Amygdala (tissue), 56 donors: ENCODE measurements at regions not wholly inside any gene's neighbourhood (a gene's known extent, or its start where the extent isn't known, plus 50 kb on each side); places are given as distances from the start of the nearest gene placed in this dataset.

ENCODE experiments used
- DNase-seq, 56 donors: peaks; one replicate each; lab custom pipeline; 2025; lab: John Stamatoyannopoulos, UW

DNA sequence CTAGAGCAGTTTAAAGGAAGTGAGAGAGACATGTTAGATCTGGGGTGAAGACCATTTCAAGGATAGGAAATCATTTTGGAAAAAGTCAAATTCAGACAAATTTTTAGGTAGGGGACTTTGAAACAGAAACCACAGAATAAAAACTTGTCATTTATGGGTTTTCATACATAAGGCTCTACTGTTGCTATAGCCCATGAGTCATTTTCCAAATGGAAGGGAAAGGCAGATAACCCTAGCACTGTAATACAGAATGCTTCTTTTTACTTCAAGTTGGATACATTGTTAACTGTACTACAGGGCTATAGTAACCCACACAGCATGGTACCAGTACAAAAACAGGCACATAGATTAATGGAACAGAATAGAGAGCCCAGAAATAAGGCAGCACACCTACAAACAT lies 455.4 kb downstream of the EBF1 start:
- DNase-seq: no peak

DNA sequence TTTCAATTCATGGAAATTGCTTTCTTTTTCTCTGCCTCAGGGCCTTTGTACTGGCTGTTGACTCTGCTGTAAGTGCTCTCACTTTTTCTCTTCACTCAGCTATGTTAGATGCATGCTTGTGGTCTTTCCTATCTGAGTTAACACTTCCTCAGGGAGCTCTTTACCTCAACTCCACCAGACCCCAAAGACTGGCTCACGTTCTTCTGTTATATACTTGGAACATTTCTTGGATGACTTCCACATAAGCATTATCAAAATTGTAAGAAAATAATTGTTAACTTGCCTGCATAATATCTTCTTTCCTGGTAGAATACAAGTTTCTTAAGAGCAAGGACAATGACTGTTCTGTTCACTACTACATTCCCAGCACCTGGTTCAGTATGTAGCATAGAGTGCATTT lies 455.9 kb downstream of the EBF1 start:
- no peak for DNase-seq

DNA sequence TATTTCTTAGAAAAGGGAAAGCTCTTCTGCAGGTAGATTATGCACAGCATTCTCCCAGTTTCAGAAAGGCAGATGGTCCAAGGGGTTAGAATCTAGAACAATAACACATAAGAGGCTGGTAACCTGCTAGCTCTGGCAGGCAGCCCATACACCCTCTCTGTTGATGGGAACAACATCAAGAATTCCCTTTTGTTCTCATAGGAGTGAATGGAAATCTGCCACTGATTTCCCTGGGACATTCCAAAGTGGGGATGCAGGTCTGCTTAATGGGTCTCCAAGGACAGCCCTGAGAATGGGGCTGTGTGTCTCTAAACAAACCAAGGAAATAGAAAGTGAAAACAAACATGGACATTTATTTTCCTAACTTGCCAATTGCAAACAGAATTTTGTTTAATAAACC lies 456.8 kb downstream of the EBF1 start:
- DNase-seq: no peak

DNA sequence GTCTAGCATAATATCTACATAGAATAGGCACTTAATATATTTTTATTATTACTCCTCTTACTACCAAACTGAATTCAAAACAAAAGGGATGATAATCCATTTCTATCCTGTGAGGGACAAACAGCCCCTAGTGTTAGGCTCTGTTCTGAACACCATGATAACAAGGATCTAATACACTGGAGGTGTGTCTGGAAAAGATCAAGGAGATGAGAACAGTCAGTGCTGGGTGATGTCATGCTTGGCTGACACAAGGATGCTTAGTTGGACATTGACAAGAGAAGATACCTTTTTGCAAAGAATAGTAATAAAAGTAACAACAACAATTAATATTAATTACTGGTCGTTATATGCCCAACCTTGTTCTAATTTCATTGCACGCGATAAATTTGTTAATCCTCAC lies 458.7 kb downstream of the EBF1 start:
- DNase-seq: no peak

DNA sequence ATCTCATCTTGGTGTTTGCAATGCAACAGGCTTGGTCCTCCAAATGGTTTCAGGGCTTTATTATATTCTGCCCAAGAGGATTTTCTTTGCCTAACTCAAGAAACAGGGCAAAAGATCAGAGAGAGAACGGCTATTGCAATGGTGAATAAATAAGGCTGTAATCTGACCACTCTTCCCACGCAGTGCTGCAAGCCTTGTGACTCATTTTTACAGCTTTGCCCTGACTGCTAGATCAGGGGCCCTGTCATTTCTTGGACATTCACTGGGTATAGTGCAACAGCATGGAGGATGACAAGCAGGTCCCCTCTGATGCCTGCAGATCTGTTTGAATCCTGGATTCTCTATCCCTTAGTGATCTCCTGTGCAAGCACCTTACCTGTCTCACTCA lies 459.1 kb downstream of the EBF1 start:
- no peak for DNase-seq

DNA sequence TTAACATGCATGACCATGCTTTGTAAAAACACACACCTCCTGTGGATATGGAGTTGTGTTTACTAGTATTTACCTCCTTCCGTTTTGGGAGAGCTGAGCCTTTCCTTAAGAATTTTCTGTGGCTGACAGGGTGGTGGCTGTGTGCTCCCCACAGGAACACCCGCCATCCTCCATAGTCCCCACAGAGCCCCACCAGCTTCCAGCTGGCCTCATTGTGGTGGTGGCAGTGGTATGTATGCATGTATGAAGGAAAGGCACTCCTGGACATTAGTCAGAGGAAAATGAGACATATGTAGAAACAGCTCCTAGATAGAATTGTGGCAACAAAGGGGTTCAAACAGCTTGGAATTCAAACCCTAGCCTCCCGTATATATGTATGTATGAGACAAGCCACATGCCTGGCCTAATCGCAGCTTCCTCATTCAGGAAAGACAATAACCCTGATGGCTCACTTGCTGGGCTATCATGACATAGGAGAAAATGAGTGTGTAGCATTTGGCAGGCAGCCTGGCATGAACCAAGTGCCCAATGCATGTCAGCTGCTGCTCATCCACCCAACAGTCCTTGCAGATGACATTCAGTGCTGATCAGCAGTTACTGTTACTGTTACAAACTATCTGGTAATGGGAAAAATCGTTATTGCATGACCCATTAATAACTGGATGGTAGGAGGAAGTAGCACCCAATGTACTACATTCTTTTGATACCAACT lies 459.7 kb downstream of the EBF1 start:
- no peak for DNase-seq

DNA sequence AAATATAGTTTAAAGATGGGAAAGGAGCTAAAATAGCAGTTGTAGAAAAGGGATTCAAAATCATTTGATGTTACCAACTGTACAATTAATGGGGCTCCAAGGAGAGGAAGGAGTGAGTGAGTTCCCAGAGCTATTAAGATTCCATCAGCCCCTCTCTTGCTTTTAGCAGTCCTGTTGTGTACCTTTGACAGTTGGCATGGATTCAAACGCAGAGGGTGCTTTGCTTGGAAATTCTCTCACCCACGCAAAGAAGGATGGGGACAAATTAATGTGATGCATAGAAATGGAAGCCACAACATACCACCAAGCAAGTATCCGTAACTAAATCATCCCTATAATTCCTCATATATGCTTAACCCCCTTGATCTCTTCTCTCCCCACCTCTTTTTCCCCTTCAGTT lies 461.3 kb downstream of the EBF1 start:
- DNase-seq: no peak

DNA sequence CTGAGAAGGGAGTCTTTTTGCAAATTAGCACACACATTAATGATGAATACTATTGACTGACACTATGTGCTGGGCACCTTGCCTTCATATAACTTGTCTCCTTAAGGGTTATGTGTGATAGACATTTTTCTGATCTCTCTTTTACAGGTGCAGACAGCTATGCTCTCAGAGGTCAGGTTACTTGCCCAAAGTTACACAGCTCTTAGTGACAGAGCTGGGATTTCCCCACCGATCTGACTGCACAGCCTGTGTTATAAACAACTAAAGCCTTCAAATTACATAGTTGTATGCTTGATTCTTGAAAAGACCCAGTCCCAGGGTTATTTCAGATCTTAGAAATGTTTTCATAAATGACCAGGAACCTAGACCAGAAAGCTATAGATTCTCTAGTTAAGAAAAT lies 462.7 kb downstream of the EBF1 start:
- no peak for DNase-seq

DNA sequence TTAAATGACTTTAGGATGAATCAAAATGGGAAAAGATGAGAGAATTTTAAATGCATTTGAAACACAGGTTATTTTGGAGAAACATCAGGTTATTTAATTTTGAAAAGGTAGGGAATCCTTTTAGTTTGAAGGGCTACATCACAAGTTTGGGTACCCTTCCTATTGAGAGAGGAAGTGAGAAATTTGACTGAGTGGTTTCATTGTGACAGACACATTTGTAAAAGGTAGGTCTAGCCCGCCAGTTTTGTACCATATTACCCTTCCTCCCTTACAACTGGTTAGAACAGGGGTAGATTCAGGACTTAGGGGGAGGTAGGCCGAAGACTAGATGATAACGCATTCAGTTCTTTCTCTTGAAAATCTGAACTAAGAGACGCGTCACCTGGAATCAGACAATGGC lies 464.2 kb downstream of the EBF1 start:
- DNase-seq: no peak

DNA sequence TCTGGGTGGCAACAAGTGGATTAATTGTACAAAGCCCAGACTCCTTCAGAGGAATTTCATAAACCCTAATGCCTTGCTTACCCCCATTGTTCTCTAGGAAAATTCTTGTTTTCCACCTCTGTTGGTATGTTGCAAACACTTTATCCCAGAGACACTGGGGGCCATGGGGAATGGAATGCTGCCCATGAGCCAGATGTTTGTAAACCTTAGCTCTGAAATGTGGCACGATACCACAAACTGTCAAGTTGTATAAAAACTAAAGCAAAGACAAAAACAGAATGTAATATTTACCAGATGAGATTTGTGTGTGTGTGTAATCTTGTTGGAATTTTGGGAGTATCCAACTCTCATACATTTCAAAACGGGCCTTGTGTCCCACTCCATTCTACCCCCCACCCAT lies 465.0 kb downstream of the EBF1 start:
- no peak for DNase-seq

DNA sequence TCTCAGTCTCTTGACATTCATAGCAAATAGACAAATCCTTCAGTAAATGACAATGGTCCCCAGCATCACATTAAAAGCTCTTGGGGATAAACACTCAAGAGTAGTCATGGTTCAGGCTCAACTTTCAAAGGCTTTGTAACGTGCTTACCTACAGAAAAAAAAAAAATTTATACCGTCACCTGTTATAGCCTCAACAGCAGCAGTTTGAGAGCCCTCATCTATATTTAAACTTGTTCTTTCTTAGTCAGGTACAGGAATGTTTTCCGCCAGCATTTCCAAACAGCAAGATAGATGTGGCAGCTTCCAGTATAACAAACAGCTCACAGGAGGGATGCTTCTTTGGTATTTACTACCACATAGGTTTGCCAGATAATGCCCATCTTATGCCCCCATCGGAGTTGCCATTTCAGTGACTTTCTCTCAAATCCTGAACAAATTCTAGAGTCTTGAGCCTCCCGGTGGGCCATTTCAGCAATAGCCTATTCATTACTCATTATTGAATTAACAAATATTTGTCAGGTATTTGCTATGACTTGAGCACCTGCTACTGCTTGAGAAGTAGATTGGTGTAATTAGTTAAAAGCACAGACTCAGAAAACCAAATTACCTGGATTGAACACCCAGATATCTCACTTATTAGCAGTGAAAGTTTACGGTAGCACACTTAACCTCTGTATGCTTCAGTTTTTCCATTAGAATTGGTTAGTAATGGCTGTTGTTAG lies 470.0 kb downstream of the EBF1 start:
- no peak for DNase-seq

DNA sequence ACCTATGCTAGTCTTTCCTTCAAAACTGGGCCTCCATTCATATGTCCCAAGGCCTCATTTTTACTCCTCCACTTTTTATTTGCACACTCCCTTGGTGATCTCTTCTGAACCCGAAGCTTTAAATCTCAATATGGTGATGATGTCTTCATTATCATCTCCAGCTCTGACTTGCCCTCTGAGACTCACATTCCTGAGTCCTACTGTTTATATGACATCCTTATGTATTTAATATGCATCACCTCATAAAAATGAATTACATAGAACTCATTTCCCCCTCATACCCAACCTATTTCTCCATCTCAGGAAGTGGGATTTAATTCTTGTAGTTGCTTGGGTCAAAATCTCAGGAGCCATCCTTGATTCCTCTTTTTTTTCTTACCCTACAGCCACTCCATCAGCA lies 473.0 kb downstream of the EBF1 start:
- DNase-seq: no peak

DNA sequence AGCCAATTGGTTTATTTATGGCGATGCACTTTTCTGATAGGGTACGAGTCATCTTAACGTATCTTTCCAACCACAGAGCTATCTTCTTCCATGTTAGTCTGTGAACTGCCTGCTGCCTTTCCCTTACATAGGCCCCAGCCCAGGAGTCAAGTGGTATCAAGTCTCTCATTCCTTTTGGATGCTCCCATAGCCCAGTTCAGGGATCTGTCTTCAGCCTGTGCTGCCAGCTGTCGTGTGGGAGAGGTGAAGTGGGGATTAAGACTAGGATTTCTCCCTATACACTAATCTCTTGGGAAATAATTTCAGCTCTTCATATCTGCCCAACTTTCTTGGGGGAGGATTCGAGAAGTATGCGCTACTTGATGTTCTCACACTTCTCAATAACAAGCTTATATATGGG lies 475.7 kb downstream of the EBF1 start:
- no peak for DNase-seq

DNA sequence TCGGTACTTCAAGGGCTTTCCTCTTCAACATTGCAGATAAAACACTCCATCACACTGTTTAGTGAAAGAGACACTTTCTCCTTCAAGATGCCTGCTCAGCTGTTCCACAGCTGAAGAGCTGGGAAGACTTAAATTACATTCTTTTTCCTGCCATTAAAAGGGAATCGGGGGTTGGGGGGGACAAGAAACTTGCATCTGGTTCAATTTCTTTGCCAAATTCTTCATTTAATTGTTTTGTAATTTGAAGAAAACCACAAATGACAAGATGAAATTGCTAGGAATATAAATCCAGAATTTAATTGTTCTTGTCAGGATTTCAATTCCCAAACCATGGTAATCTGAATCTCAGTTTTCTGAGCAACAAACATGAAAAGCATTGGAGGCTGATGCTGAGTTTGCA lies 478.3 kb downstream of the EBF1 start:
- DNase-seq: no peak

DNA sequence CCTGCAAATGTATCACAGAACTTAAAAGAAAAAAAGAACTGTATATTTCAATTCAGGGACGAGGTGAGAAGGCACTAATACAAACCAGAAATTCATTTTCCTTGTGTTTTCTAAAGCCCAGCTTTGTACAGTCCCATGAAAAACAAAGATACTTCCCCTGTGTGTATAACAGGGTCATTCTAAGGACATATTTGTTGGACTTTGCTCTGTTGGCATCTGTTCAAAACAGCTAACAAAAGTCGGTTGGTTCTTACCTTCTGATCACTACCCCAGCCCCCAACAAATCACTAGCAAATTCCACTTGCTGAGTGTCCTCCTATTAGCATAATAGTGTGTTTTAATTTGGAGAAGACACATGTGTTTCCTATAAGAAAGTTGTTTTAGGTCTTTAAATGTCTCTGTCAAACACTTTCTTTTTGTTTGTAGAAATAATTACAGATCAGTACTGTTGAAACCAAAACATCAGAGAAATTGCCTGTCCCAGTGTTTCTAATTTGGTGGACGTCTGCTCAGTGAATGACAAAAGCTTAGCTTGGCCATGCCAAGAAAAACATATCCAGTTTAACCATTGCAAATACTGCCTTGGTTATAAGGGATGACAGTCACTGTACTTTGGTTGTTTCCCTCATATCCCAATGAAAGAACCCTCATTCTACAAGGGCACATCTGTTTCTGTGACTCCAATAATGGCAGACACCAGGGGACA lies 480.5 kb downstream of the EBF1 start:
- no peak for DNase-seq

DNA sequence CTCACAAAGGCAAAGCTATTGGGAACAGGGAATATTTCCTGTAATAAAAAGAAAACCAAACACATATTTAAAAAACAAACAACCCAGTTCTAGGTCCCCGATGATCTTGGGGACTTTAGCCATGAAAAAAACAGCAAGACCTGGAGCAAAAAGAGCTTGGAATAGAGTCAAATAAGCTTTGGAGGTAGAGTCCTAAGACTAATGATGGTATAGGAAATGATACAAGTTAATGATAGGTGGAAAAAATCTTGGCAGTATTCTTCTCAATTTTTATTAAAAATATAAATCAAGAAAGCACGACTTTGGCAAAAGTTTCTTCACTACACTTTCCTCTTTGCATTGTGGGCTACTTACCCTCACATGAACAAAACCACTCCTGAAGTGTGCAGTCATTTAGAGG lies 481.5 kb downstream of the EBF1 start:
- no peak for DNase-seq

DNA sequence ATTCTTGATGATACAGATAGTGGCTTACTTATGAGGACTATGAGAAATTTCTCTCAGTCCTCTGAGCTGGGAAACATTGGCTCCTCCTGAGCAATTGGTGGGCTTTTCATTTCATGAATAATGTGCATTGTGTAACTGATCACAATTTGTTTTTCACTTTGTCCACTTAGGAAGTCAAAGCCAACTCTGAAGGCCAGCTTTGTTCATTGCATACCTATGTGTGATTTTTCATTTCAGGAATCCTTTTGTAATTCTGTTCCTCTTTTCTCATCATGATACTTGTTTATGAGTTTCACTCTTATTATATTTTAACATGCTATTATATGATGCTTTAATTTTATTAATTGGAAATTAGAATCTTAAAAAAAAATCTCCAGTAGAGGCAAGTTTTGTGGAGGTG lies 483.0 kb downstream of the EBF1 start:
- DNase-seq: no peak

DNA sequence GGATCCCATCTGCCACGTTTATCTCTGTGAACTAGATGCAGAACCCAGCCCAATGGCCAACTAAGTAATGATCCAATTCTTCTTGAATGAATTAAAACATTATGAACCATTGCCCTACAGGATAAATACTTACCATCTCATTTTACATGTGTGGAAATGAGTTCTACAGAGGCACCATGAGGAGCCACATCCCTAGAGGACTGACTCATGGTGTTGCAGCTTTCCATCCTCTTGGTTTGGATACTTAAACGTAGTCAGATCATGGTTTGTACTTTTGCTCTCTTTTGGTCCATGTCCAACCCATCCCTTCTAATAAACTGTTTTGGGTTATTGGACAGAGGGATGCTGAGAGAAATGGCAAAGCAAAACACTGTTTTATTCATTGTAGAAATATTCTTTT lies 484.8 kb downstream of the EBF1 start:
- no peak for DNase-seq

DNA sequence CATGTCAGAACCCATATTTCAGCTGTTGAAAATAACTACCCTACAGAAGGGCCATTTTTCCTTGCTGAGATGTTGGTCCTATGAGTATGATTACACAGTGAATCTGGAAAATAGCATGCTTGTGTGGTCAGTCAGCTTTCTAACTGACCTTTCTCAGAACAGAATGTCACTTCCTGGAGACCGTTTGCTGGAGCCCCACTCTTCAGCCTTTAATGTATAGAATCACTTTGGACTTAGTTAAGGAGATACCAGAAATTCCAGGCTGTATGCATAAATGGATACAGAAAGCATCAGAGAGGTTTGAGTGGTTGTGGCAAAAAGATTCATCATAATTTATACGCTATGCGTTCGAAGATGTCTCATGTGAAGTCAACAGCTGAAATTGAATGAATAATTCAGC lies 488.1 kb downstream of the EBF1 start:
- no peak for DNase-seq

DNA sequence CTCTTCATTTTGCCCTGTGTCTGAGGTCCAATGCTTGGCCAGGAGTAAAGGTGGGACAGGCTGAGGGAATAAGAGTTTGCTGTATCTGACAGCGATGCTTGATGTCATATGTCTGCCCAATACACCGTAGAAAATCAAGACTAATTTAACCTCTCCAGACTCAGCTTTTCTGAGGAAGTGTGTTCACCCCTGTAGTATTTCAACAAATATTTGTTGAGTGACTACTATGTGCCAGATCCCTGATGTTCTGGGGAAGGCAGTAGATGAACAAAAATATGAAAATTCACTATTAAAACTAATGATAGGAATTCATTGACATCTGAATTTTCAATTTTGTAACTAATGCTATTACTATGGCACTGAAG lies 489.7 kb downstream of the EBF1 start:
- no peak for DNase-seq

DNA sequence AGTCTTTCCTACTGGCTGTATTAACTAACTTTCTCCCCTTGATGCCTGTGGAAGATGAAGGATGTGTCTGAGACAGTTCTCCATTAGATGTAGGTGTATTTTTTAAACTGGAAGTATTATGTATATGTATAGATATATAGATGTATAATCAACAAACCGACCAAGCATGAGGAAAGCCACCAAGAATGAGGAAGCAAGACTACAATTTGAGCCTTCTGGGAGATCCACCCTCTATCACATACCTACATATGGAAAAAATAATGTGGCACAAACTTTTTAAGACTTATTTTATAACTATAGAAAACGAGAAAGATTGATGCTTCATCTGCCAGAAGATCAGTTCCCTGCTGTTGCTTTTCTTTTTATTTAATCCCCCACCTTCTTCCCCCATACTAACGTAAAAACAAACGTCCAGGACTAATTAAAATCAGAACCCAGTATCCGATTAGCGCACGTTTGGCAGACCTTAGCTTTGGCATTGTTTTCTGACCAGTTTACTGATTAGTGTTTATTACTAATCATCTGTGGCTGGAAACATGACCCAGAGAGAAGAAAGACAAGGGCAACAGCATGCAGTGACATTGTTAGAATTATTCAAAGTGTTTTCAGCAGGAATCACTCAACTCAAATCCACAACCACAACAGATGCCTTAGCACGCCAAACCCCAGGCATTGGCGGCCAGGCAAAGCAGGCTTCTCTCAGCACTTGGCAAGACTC lies 490.2 kb downstream of the EBF1 start:
- DNase-seq: no peak
